ENCODE measurements at regions not wholly inside any gene's neighbourhood (a gene's known extent, or its start where the extent isn't known, plus 50 kb on each side); places are given as distances from the start of the nearest gene placed in this dataset.

DNA sequence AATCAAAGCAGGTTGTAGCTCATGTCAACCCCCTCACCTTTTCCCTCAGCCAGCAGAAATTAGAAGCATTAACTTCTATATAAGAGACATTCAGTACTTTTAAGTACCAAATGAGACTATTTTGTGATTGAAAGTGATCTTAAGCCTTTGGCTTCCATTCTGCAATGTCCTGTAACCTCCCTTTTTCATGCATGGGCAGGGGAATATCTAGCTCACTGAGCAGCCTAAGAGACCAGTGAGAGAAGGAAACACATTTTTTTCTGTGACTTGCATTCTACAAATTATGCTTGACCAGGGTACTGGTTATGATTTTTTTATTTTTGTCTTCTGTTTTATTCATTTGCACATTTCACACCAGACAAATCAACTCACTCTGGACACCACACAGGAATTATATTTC, 369.6 kb downstream of the KCTD12 start:
- no peak for DNase-seq (ENCODE audit: low spot score)

DNA sequence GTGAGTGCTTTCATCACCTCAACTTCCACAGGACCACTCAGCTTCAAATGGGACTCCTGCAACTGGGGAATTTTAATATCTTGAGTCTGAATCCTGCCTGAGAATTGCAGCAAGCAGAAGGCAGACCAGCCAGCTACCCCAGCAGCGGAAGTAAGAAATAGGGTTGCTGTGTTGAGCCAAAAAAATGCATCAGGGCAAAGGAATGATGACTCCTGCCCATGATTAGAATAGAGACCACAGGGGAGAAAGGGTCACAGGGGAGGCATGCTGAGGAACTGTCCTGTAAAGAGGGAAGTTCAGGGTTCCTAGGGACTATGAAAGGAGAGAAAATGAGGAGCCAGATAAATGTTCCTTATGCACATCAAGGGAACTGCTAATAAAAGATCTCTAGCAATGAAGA, 370.2 kb downstream of the KCTD12 start:
- DNase-seq (ENCODE audit: low spot score): no peak

DNA sequence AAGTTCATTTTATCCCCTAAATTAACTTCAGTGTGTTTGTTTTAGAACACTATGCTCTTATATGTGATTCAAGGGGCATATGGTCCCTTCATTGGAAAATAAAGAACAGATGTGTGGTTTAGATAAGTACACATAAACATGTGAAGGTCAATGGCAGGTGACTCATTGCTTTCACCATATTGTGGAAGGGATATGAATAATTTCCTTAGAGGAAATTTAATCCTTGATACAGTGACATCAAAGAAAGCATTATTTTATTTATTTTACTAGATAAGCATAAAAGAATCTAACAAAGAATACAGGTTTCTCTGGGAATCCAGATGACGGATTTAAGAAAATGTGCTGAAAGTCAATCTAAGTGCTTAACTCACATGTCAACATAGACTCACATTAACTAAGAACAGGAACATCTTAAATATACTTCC, 373.5 kb downstream of the KCTD12 start:
- no peak for DNase-seq (ENCODE audit: low spot score)

DNA sequence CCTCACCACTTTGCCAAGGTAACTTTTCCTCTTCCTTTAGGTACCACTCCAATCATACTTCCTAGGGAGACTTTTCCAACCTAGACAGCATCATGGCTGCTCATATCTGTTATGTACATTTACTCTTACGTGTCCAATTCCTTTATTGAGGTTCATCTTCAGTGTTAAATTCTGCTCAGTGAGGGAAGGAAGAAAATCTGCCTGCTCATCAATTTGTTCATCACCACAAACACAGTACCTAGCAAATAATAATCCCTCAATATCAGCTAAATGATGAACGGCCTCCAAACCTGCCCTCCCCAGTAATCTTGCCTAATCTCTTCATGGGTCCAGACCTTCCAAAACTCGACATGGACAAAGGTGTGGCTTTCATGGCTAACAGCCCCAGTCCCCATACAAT, 380.8 kb downstream of the KCTD12 start:
- no peak for DNase-seq (ENCODE audit: low spot score)

DNA sequence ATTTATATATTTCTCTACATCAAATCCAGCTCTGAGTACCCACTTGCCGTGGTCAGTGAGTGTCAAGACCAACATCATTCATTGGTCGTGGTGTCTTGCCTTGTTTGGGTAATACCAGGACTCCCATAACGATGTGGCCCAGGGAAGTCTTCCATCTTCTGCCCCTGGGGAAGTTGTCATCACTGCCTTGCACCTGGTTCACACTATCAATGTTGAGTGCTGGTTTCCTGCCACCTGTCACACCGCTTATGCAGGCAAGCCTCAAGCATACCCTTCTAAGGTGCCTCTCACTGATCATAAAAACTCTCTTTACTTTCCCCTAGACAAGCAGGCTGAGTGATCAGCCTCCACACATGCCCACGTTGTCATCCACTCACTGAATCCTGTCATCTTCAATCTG, 382.4 kb downstream of the KCTD12 start:
- DNase-seq (ENCODE audit: low spot score): no peak

DNA sequence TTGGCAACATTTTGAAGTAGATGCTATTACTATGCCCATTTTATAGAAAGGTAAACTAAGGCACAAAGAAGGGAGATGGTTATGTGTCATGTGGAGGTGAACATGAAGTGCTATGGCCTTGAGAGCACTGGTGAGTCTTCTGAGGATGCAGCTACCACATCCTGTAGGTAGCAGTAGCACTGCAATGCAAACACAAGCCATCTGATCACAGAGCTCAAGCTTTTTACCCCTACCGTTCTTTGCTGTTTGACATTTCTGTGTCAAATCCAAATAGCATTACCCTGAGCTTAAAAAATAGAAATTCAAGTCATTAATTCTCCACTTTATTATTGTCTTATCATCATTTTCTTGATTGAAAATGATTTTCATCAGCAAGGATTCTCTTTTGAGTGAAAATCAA, 382.9 kb downstream of the KCTD12 start:
- DNase-seq (ENCODE audit: low spot score): no peak

DNA sequence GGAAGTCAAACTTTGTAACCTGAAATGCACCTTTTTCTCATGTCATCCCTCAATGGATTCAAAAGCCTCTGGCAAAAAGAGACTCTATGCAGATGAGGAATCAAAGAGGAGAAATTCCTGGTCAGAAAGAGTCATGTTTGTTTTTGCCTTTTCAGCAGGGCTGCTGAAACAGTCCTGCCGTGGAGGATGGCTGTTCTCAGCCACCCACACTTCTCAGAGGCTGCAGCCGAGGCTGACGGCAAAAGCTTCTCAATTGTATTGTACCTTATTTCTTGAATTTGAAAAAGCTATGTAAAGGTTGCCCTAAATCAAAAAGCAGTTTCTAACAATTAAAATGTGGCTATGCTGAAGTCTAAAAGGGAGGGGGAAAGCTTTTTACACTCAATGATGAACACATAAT, 385.3 kb downstream of the KCTD12 start:
- DNase-seq (ENCODE audit: low spot score): no peak

DNA sequence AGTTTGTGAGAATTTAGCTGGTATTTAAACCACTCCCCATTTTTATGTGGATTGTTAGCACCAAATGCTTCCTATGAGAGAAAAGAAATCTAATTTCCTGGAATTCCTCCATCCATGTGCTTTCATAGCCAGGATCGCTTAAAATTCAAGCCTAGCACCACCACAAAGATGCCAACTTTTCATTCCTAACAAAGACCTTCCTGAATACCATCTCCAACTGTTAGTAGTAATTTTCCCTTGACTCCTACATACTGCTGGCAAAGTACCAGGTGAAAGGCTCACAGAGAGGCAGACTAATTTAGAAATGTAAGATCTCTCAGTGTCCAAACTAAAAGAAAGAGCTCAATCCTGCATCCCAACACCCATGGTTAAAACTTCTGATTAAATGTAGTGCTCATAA, 386.3 kb downstream of the KCTD12 start:
- DNase-seq (ENCODE audit: low spot score): no peak

DNA sequence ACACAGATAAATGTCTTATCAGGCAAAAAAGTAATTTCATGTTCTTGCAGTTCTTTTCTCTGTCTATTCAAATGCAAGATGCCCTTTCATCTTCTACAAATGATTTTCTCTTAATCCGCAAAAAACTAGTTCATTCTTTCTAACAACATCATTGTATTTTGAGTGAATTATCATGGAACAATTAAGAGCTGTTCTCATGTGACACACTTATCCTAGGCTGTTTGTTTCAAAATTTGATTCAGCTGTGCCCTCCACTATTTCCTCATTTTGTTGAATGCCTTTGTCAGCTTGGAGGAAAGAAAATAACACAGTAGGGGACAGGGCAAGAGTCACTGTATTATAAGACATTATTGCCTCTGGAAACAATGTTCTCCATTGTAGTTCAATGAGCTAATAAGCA, 396.9 kb downstream of the KCTD12 start:
- no peak for DNase-seq (ENCODE audit: low spot score)

DNA sequence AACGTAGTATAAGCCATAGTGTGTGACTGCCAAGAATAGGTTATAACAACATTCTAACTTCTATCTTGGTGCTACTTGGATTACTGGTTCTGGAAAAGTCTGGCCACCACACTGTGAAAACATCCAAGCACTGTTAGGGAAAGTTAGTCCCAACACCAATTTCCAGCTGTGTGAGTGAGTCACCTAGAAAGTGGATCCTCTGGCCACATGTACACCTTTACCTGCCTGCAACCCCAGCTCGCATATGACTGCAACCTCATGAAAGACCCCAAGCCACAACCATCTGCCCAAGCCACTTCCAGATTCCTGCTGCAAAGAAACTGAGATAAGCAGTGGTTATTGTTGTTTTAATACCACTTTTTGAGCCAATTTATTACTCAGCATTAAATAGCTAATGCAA, 404.5 kb downstream of the KCTD12 start:
- no peak for DNase-seq (ENCODE audit: low spot score)

DNA sequence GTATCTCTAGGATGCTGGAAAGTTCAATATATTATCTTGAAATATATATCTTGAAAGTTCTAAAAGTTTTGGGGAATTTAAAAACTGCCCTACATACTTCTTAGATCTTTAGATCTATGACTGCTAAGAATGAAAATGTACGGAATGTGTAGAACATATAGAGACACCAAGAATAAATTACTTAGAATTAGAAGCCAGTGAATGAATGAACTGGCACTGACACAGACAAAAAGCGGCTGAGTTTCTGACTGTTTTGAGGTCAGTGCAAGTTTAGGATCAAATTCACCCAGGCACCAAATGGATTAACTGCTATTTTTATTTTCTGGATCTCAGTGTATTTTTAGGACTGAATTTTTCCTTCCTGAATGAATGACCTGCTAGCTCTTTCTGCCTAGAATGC, 411.2 kb downstream of the KCTD12 start:
- no peak for DNase-seq (ENCODE audit: low spot score)

DNA sequence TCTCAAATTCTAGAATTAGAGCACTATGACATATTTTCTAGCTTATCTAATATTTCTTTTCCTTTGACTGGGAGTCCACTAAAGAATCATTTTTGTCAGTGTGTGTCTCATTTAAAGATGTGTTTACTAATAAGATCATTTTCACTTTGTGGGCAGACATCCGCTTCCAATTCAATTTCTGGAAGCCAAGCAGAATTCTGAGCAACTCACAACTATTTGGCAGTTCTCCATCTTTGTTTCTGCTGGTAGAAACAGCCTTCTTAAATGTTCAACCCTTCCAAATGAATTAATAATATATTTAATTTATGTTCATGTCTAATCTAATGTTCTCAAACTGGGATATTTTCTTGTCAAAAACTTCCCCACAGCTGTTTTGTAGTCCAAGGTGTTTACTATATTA, 411.8 kb downstream of the KCTD12 start:
- DNase-seq (ENCODE audit: low spot score): no peak

DNA sequence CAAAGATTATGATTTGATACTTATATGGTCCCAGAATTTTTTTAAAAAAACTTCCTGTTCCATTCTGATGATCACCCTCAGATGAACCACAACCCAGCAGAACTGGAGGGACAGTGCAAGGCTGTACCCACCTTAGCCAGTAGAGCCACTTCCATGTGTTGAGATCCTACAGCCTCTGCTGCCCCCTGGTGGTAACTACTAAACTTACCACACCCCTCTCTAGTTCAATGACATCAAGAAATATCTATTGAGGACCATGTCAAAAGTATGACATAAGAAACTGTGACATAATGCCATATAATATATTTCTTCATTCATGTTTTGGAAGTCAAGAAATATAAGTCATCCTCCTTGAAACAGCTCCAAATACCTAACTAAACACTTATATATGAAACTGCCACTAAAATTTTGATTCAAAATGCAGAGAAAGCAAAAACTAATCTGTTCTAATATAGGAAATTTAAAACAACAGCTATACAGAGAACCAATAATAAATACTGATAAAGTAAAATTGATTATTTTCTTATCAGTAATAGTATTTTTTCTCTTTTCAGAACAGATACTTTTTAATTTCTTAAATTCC, 412.6 kb downstream of the KCTD12 start:
- DNase-seq (ENCODE audit: low spot score): peak; percentile 93

DNA sequence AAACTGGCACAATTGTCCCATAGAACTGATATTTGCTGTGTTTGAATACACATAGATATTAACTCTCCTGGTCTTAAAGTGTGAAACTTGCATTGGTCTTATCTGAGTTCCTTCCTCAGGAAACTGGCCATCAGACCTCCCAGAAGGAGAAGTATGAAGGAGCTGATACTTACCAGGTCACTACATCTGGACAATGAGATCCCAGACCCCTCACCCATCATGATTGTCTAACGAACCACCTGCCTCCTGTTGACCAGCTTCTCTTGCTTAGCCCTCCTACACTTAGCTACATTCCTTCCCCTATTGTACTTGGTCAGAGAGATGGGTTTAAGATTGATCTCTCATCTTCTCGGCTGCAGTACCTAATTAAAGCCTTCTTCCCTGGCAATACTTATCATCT, 413.3 kb downstream of the KCTD12 start:
- DNase-seq (ENCODE audit: low spot score): no peak

DNA sequence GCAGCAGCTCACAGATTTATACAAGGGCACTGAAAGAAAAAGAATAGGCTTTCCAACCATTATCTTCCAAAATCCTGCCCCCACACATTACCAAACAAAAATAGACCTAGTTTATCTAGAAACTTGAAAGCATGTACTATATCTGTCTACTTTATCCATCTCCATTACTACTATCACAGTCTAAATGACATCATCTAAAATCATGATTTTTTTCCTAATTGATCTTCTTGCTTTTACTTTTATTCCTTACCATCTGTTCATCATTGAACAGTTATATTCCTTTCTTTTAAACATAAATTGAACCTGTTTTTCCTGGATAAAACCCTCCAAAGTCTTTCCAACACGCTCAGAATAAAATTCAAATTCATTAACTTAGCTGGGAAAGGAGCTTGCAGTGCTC, 414.7 kb downstream of the KCTD12 start:
- DNase-seq (ENCODE audit: low spot score): no peak

DNA sequence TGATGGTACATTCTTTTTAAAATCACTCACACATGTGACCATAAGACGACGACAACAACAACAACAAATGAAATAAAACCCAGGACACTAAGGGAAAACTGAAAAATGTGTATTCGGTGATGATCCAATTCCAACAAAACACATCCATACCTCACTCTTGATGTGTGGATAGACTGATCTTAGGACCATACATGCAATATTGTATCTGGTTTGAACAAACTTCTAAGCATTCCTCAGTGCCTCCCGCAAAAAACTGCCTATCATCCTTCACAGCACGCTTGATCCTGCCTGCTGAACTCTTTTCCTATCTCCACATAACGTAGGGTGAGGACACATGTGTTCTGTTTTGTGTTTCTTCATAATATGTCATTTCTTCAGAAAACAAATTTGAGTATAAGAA, 415.2 kb downstream of the KCTD12 start:
- peak; percentile 9 for DNase-seq (ENCODE audit: low spot score)

DNA sequence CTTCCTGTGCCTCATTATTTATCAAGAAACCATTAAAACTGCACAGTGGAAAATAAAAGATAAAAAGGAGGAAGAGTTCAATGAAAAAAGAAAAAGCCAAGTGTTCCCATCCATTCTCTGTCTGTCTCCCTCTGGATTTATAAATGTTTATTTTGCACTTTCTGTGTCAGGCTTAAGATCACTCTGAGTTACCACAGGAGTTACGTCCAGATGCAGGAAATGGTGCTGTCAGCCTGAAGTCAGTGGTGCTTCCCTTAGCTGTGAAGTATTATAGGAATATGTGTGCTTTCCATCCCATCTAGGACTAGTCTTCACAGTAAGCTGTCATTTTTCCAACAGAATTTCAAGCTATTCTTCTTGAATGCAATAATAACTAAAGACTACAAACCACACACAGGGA, 420.2 kb downstream of the KCTD12 start:
- no peak for DNase-seq (ENCODE audit: low spot score)

DNA sequence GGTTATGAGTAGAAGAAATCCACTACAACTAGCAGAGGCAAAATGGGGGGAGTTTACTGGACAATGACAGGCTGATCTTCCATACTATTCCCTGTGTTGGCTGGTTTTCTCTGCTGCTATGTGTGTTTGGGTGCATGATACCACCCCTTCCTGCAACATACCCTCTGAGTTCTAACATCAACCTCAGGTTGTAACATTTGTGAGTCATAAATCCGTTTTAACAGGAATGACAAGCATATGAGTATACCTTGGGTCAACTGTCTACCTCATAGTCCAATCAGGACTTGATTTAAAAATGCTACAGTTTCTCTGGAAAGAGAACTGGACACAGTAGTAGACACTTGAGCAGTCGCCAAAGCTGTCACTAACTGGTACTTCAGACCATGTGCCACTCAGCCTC, 422.9 kb downstream of the KCTD12 start:
- no peak for DNase-seq (ENCODE audit: low spot score)

DNA sequence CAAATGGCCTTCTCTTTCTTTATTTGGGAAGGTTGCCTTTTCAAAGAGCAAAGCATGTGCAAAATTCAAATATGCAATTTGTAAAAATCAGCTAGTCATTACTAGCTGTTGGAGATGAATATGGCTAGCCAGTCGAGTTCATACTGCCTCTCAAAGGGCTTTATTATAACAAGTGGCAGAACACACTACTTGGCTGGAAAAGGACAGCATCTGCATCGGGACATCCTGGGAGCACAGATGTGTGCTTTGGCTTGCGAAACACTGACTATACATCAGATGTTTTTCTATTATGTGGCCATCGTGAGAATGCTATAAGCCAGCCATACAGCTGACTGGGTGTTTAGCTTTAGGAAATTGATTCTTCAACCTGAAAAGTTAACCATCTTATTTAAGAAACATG, 424.2 kb downstream of the KCTD12 start:
- no peak for DNase-seq (ENCODE audit: low spot score)

DNA sequence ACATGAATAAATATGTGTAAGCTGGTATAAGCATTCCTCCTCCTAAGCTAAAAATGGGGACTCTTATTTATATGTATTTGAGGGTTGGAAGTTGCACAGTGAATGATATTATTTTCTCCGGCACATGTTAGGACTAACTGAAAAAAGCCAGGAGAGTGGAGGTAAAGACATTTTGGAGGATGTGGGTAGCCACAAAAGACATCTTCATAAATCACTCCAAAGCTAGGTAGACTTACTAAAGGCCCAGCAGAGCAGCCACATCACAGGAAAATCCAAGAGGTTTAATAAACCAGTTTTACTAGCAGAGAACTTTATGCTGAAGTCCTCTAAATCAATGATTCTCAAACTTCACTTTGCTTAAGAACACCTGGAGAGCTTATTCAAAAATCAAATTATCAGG, 424.7 kb downstream of the KCTD12 start:
- no peak for DNase-seq (ENCODE audit: low spot score)

DNA sequence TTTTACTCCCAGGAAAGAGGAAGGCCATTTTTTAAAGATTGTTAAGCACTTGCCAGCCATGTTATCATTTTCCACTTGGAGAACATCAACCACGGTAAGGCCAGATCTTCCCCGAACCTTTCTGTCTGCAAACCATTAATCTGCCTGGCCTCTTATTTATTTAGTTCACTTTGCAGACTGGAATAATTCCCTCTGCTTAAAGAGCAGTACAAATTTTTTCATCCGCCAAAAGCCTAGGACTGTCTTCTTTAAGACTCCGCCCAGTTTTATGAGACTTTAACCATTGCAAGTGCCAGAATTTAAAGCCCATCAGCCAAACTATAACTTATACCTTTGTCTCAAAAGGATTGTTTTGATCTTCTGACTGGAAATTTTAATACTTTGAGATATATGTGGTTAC, 426.3 kb downstream of the KCTD12 start:
- DNase-seq (ENCODE audit: low spot score): no peak

DNA sequence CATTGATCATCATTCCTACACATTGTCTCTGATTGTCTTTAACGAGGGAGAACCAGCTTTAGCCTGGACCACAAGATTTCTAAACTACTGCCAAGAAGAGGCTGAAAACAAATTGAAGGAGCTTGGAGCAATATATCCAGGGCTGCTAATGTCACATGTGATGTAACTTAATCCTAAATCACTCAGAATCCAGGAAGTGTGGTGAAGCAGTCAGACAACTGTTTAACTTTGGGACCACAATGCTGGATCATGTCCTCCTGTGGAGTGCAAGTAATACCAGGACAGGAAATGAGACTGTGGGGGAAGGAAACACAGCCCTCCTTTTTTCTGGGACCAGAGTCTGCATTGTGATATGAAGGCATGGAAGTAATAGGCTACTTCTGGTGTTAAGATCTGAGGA, 430.2 kb downstream of the KCTD12 start:
- DNase-seq (ENCODE audit: low spot score): no peak

DNA sequence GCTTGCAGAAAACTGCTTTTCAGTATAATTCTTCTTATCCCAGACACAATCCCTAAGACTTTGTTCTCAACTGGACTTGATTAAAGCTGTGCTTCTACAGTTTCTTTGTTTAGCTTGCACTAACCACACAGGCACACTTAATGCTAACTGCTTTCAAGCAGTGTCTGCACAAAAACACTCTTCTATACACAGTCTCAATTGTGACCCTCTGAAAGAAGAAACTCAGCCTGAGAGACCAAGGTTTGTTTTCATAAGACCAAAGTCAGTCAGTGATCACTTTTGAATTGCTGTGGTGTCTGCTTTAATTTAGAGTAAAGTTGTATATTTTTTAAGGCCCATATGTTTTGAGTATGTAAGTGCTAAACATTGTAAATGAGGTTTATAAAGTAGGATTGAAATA, 431.2 kb downstream of the KCTD12 start:
- no peak for DNase-seq (ENCODE audit: low spot score)

DNA sequence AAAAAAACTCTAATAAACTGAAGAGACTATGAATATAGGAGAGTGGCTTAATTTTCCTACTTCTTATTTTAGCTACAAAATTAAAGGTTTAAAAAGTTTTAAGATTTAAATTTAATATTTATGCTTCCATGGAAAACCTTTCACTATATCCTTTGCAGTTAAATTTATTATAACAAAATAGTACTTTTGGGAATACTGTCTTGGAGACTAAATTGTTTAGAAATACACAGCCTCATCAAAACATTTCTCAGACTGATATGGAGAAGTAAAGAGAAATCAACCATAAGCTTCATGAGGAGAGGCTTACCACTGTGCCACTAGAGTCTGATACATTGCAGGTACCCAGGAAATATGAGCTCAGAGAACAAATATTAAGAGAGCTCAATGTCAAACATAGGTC, 436.5 kb downstream of the KCTD12 start:
- no peak for DNase-seq (ENCODE audit: low spot score)

DNA sequence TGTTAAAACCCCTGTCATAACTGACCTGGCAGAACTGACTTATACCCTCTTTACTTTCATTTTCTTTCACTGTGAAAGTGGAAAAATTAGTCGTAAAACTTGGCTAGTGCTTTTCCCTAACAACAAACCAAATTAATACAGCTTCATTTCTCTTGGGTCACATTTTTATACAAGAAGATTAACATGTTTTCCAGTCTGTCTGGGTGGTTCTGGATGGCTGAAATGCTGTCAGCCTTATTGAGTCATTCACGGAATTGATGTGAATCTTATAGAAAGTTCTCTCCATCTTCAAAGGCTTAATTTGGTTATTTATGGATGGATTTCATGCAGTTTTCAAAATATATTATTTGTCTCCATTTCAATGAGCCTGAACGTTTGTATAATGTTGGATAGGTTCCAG, 440.0 kb downstream of the KCTD12 start:
- DNase-seq (ENCODE audit: low spot score): no peak

Data from NAMALWA (cell line).